Endothelial cell of umbilical vein (primary cell): ENCODE measurements at regions not wholly inside any gene's neighbourhood (a gene's known extent, or its start where the extent isn't known, plus 50 kb on each side); places are given as distances from the start of the nearest gene placed in this dataset.

ENCODE experiments used
- BruUV-seq: library from RNA; stranded (reverse); fragments of 400-500 nt; replicated peaks from 2 replicates; lab custom pipeline; 2021; lab: Mats Ljungman, UMichigan
- CTCF ChIA-PET: fragments of 300-600, 350-600 bp; sonication (Branson Sonifier 250); formaldehyde crosslinking; loops from one replicate; lab custom pipeline; 2021; ENCODE audit warnings: antibody characterized with exemption, inconsistent platforms; lab: Charles Lee
- POLR2A ChIA-PET: fragments of 300-600, 350-600 bp; sonication (Branson Sonifier 250); formaldehyde crosslinking; loops from one replicate; lab custom pipeline; 2021; ENCODE audit warnings: antibody characterized with exemption, inconsistent platforms; lab: Charles Lee
- DNase-seq: peaks from one replicate; pipeline ENCODE4 v3.0.0-alpha.2; 2011; ENCODE audit warnings: low read depth, low spot score
- FAIRE-seq: peaks from 2 replicates; lab custom pipeline; 2011; peaks lifted over from hg19 to GRCh38; lab: Jason Lieb, UNC
- H2AFZ ChIP-seq: 2 replicates; pipeline ENCODE4 v1.6.0; 2012; ENCODE audit warnings: low read depth, low read length, control low read depth, inconsistent platforms
- H3K27ac ChIP-seq: 2 replicates; pipeline ENCODE4 v1.5.1; 2011; ENCODE audit warnings: low read depth, mild to moderate bottlenecking, control low read depth, low read length, moderate library complexity; ENCODE audit not compliant: insufficient read depth
- H3K27me3 ChIP-seq, 2 experiments: 2 replicates each; pipeline versions ENCODE4 v1.6.0 to v1.6.1; 2011; ENCODE audit warnings: low read length in 2 of 2, mixed read lengths in 1 of 2; ENCODE audit not compliant: control insufficient read depth in 2 of 2, insufficient read depth in 2 of 2
- H3K36me3 ChIP-seq, 2 experiments: 2 replicates in 1 of 2; 3 replicates in 1 of 2; pipeline ENCODE4 v1.5.1; 2011; ENCODE audit warnings: low read length in 2 of 2, mild to moderate bottlenecking in 1 of 2, moderate library complexity in 1 of 2; ENCODE audit not compliant: control insufficient read depth in 2 of 2, insufficient read depth in 2 of 2; ENCODE audit errors: extremely low read depth in 1 of 2
- H3K4me1 ChIP-seq: 3 replicates; pipeline ENCODE4 v1.5.1; 2011; ENCODE audit warnings: mild to moderate bottlenecking, low read length; ENCODE audit not compliant: control insufficient read depth, insufficient read depth; ENCODE audit errors: extremely low read depth
- H3K4me2 ChIP-seq: 2 replicates; pipeline ENCODE4 v1.6.1; 2011; ENCODE audit warnings: low read length, control low read depth, mixed read lengths; ENCODE audit not compliant: insufficient read depth
- H3K4me3 ChIP-seq, 3 experiments: fragments of 200-600 bp in 1 of 3; sonication (generic), shearing (Covaris generic) in 1 of 3; replicated peaks in 1 of 3; 2 replicates each; pipeline ENCODE4 v1.5.1; 2011 to 2016; ENCODE audit warnings: control low read depth in 3 of 3, low read length in 3 of 3, mild to moderate bottlenecking in 2 of 3, inconsistent platforms in 1 of 3, low read depth in 1 of 3, moderate library complexity in 1 of 3; ENCODE audit not compliant: insufficient read depth in 1 of 3
- H3K79me2 ChIP-seq: 2 replicates; pipeline ENCODE4 v1.6.0; 2012; ENCODE audit warnings: low read length, inconsistent platforms; ENCODE audit not compliant: control insufficient read depth, insufficient read depth
- H3K9ac ChIP-seq: replicated peaks from 2 replicates; pipeline ENCODE3; 2011; ENCODE audit warnings: low read length, control low read depth; ENCODE audit not compliant: insufficient read depth; ENCODE audit errors: extremely low read depth
- H3K9me1 ChIP-seq: replicated peaks from 3 replicates; pipeline ENCODE4 v1.6.0; 2011; ENCODE audit warnings: mild to moderate bottlenecking, low read length; ENCODE audit not compliant: control insufficient read depth, insufficient read depth; ENCODE audit errors: extremely low read depth
- H3K9me3 ChIP-seq: replicated peaks from 2 replicates; pipeline ENCODE4 v1.5.1; 2012; ENCODE audit warnings: low read length, inconsistent platforms; ENCODE audit not compliant: control insufficient read depth, insufficient read depth
- H4K20me1 ChIP-seq: replicated peaks from 2 replicates; pipeline ENCODE3; 2011; ENCODE audit warnings: mild to moderate bottlenecking, low read length; ENCODE audit not compliant: control insufficient read depth, insufficient read depth; ENCODE audit errors: extremely low read depth
- EZH2 ChIP-seq: IDR thresholded peaks from 2 replicates; pipeline ENCODE4 v1.6.1; 2012; ENCODE audit warnings: borderline replicate concordance, low read depth, mild to moderate bottlenecking, moderate library complexity, low read length, inconsistent platforms; ENCODE audit not compliant: severe bottlenecking
- FOS ChIP-seq: IDR thresholded peaks from 2 replicates; pipeline ENCODE4 v1.6.1; 2011; ENCODE audit warnings: mild to moderate bottlenecking, low read length, moderate library complexity, borderline replicate concordance; ENCODE audit not compliant: insufficient read depth
- GATA2 ChIP-seq: IDR thresholded peaks from 2 replicates; pipeline ENCODE4 v1.7.0; 2011; ENCODE audit warnings: low read depth, mild to moderate bottlenecking, moderate library complexity, mixed read lengths, low read length; ENCODE audit not compliant: insufficient read length, insufficient read depth
- JUN ChIP-seq: IDR thresholded peaks from 2 replicates; pipeline ENCODE4 v1.6.1; 2011; ENCODE audit warnings: borderline replicate concordance, low read depth; ENCODE audit not compliant: insufficient read length, insufficient read depth
- MYC ChIP-seq: IDR thresholded peaks from one replicate; pipeline ENCODE4 v1.6.1; 2011; ENCODE audit warnings: mild to moderate bottlenecking, low read depth, low read length
- POLR2A ChIP-seq: IDR thresholded peaks from 2 replicates; pipeline ENCODE4 v1.6.1; 2012; ENCODE audit warnings: low read depth, mild to moderate bottlenecking, control low read depth, low read length
- POLR2AphosphoS5 ChIP-seq: IDR thresholded peaks from 2 replicates; pipeline ENCODE4 v1.6.1; 2012; ENCODE audit warnings: low read depth, mild to moderate bottlenecking, control low read depth, low read length, moderate library complexity; ENCODE audit not compliant: insufficient read depth
- dilution Hi-C: fragments of 300-500 bp; cut with MboI; formaldehyde crosslinking; loops from one replicate; pipeline ENCODE4 v1.15.0; 2019; ENCODE audit warnings: low sequenced_read_pairs; ENCODE audit not compliant: extremely low pct_ligation_motif_present
- intact Hi-C: fragments of 100-400 bp; cut with micrococcal nuclease; formaldehyde crosslinking; loops from one replicate; pipeline ENCODE4 v1.10.0; 2022
- TF ChIP-seq, protein P1 (sequence below), 2 donors: IDR thresholded peaks; 1 replicate in 1 of 2; 2 replicates in 1 of 2; pipeline ENCODE4 v1.5.1; 2011; ENCODE audit warnings: low read length in 2 of 2, mild to moderate bottlenecking in 2 of 2, moderate library complexity in 2 of 2, control low read depth in 1 of 2, inconsistent platforms in 1 of 2, low read depth in 1 of 2; ENCODE audit not compliant: insufficient read depth in 1 of 2; ENCODE audit errors: extremely low read depth in 1 of 2
- TF ChIP-seq, protein P2 (sequence below): IDR thresholded peaks from 2 replicates; pipeline ENCODE4 v1.6.1; 2011; ENCODE audit not compliant: insufficient read depth, insufficient read length

DNA sequence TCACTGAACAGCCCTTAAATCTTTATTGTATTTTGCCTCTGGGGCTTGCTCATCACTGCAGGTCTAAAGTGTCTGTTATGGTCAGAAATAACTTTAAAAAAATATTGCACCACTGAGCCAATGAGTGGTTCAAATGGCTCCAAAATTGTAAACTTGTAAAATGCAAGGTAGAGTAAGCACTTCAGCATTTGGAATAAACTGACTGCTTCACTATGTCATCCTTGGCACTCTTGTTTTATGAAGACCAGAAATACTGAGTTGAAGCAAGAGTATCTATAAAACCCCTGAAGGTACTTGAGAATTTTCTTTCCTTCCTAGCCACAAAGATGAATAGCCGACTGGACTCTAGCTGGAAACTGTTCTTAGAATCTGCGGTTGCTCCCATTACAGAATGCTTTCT, 390.3 kb upstream of the DPH6 start:
- Histone ChIP-seq H3K79me2 (no peaks in the 10 kb centered on the region), H4K20me1 (no peaks in the 10 kb centered on the region), H3K4me3 (no peak overlapping the region), H3K9ac (no peak overlapping the region), H2AFZ (no peak overlapping the region), H3K27ac (no peak overlapping the region), H3K36me3 (no peaks in the 10 kb centered on the region), H3K4me1 (no peaks in the 10 kb centered on the region), H3K27me3 (no peaks in the 10 kb centered on the region), H3K9me3 (no peaks in the 10 kb centered on the region), H3K9me1 (no peaks in the 10 kb centered on the region), H3K4me2 (no peak overlapping the region)
- intact Hi-C loops: no loop called here
- BruUV-seq: no TSS peak
- FAIRE-seq: no peak
- dilution Hi-C loops: no loop called here
- TF ChIP-seq EZH2: no peak
- no peak for TF ChIP-seq FOS
- TF ChIP-seq POLR2AphosphoS5: no peak
- TF ChIP-seq MYC: no peak
- TF ChIP-seq, protein P1, sequence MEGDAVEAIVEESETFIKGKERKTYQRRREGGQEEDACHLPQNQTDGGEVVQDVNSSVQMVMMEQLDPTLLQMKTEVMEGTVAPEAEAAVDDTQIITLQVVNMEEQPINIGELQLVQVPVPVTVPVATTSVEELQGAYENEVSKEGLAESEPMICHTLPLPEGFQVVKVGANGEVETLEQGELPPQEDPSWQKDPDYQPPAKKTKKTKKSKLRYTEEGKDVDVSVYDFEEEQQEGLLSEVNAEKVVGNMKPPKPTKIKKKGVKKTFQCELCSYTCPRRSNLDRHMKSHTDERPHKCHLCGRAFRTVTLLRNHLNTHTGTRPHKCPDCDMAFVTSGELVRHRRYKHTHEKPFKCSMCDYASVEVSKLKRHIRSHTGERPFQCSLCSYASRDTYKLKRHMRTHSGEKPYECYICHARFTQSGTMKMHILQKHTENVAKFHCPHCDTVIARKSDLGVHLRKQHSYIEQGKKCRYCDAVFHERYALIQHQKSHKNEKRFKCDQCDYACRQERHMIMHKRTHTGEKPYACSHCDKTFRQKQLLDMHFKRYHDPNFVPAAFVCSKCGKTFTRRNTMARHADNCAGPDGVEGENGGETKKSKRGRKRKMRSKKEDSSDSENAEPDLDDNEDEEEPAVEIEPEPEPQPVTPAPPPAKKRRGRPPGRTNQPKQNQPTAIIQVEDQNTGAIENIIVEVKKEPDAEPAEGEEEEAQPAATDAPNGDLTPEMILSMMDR (IDR thresholded peaks at IDR 0.05; ENCODE audit: extremely low read depth in 1 of 2, insufficient read depth in 1 of 2, low read depth in 1 of 2, low read length in 2 of 2): no peak
- no peak for TF ChIP-seq POLR2A
- no peak for TF ChIP-seq JUN
- no peak for TF ChIP-seq GATA2
- TF ChIP-seq, protein P2, sequence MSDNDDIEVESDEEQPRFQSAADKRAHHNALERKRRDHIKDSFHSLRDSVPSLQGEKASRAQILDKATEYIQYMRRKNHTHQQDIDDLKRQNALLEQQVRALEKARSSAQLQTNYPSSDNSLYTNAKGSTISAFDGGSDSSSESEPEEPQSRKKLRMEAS: no peak
- ChIA-PET CTCF (no interaction called here), POLR2A (no interaction called here)
- DNase-seq: no peak
